GM12872 (cell line): ENCODE measurements at regions not wholly inside any gene's neighbourhood (a gene's known extent, or its start where the extent isn't known, plus 50 kb on each side); places are given as distances from the start of the nearest gene placed in this dataset.

Experiments used
- TF ChIP-seq, protein P1 (sequence below): IDR thresholded peaks from 3 replicates; pipeline ENCODE4 v1.5.1; 2011; ENCODE audit warnings: low read depth, mild to moderate bottlenecking, low read length, moderate library complexity; ENCODE audit not compliant: insufficient read depth

- TF ChIP-seq, protein P1, sequence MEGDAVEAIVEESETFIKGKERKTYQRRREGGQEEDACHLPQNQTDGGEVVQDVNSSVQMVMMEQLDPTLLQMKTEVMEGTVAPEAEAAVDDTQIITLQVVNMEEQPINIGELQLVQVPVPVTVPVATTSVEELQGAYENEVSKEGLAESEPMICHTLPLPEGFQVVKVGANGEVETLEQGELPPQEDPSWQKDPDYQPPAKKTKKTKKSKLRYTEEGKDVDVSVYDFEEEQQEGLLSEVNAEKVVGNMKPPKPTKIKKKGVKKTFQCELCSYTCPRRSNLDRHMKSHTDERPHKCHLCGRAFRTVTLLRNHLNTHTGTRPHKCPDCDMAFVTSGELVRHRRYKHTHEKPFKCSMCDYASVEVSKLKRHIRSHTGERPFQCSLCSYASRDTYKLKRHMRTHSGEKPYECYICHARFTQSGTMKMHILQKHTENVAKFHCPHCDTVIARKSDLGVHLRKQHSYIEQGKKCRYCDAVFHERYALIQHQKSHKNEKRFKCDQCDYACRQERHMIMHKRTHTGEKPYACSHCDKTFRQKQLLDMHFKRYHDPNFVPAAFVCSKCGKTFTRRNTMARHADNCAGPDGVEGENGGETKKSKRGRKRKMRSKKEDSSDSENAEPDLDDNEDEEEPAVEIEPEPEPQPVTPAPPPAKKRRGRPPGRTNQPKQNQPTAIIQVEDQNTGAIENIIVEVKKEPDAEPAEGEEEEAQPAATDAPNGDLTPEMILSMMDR, result no peak
Measured at GRCh38 chr20:61092251-61092650, 159.8 kb upstream of the CDH4 start.

DNA sequence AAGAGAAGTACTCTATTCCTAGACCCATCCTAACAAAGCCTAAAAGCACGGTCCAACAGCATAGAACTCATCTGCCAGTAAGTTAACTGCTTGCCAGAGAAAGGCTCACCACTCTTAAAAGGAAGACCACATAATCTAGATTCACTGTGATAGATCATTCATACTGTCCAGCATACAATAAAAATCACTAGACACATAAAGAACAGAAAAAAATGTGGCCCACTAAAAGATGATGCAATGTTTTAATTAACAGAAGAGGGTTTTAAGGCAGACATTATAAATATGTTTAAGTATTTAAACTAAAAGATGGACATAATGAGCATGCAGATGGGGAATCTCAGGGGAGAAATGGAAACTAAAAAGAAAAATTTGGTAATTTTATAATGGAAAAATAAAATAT, 157.5 kb upstream of the CDH4 start:
- TF ChIP-seq, protein P1, result no peak

DNA sequence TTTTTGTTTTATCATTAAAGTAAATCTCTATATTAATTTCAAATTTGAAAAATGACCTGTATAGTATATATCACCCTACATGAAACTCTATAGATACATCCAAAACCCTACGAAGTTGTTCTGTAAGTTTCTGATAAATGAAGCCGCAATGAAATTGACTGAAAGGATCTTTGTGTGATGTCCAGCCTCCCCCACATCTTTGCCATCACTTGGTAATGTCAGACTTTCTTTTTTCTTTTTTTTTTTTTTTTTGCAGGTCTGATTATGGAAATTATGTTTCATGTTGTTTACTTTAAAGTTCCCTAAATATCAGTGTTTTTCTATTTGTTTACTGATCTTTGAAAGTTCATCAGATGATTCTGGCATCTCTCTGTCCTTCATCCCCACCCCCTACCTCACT, 155.6 kb upstream of the CDH4 start:
- TF ChIP-seq, protein P1, result no peak

DNA sequence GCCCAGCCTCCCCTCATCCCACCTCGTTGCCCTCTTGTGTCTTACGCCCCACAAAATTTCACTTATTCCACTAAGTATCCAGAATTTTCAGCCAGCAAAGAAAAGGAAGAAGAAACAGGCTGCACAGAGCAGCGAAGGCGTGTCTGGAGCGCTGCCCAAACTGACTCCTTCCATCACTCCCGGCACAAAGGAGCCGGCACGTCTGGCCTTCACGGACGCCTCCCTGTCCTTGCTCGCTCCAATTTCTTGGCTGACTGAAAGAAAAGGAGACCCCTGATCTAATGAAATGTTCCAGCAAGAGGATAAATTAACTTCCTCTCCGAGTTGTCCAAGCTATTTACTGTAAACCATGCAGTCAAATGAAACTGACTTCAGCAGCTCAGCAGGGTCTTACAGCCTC, 152.3 kb upstream of the CDH4 start:
- TF ChIP-seq, protein P1, result no peak

GRCh38 chr20:61100489-61100888, 151.6 kb upstream of the CDH4 start:
- TF ChIP-seq, protein P1, result no peak

DNA sequence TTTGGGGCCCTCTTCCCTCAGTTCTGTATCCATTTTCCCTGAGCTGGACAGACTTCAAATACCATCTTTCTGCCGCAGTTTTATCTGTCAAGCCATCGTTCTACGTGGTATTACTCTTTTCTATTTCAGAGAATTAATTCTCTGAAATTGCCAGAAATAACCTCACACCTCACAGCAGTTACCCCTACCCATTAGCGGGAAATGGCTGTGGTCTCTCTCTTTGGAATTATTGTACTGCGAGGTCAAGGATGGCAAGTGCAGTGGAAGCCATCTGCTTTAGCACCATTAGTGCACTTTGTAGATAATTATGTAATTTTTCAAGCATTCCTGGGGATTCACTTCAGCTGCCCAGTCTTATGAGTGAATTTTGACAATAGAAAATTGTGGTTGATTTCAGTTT, 147.8 kb upstream of the CDH4 start:
- TF ChIP-seq, protein P1, result no peak

GRCh38 chr20:61105395-61105794, 146.7 kb upstream of the CDH4 start:
- TF ChIP-seq, protein P1, result no peak

DNA sequence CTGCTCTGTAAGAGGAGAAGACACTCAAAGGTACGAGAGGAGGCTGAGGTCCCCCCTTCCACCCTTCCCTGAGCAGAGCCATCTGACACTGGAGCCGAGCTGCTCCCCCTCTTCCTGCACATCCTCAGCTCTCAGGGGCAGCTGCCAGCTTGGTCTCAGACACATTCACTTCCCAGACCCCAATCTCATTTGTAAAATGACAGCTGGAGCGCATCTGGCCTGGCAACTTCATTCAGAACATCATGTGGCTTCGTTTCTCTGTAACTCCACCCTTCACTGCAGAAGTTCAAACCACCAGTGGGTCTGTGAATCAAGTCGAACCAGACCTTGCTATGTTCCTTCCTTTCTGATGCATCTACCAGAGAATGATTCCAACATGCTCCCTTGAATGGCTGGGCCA, 145.6 kb upstream of the CDH4 start:
- TF ChIP-seq, protein P1, result no peak
